ENCODE measurements at regions not wholly inside any gene's neighbourhood (a gene's known extent, or its start where the extent isn't known, plus 50 kb on each side); places are given as distances from the start of the nearest gene placed in this dataset.

DNA sequence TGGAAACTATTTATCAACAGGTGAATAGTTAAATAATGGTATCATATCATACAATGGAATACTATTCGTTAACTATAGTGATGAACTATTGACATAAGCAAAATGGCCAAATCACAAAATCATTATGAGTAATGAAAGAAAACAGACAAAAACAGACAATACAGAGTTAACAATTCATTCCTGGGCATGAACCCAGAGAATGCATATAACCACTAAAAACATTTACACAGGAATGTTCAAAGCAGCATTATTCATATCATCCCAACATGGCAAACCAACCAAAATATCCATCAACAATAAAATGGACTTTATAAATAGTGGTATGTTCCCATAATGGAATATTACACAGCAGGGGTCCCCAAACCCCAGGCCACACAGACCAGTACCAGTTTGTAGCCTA is 131.2 kb upstream of the CYP1B1 start:
- TF ChIP-seq, protein P1, sequence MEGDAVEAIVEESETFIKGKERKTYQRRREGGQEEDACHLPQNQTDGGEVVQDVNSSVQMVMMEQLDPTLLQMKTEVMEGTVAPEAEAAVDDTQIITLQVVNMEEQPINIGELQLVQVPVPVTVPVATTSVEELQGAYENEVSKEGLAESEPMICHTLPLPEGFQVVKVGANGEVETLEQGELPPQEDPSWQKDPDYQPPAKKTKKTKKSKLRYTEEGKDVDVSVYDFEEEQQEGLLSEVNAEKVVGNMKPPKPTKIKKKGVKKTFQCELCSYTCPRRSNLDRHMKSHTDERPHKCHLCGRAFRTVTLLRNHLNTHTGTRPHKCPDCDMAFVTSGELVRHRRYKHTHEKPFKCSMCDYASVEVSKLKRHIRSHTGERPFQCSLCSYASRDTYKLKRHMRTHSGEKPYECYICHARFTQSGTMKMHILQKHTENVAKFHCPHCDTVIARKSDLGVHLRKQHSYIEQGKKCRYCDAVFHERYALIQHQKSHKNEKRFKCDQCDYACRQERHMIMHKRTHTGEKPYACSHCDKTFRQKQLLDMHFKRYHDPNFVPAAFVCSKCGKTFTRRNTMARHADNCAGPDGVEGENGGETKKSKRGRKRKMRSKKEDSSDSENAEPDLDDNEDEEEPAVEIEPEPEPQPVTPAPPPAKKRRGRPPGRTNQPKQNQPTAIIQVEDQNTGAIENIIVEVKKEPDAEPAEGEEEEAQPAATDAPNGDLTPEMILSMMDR (IDR thresholded peaks at IDR 0.05) = no peak
- no peak for TF ChIP-seq POLR2A (IDR thresholded peaks at IDR 0.05)
- no peak for TF ChIP-seq EP300 (IDR thresholded peaks at IDR 0.05)
- no peak for TF ChIP-seq POLR2AphosphoS5 (IDR thresholded peaks at IDR 0.05)

All from upper lobe of left lung (tissue), 4 donors.